Neuronal stem cell (in vitro differentiated cells): ENCODE measurements at regions not wholly inside any gene's neighbourhood (a gene's known extent, or its start where the extent isn't known, plus 50 kb on each side); places are given as distances from the start of the nearest gene placed in this dataset.
A peak's percentile ranks its signal among the peaks of the same experiment; 100 is the strongest.

Experiments used
- DNase-seq: peaks from one replicate; pipeline ENCODE4 v3.0.0-alpha.2; 2013; ENCODE audit warnings: low spot score
- H2AFZ ChIP-seq: one replicate; pipeline ENCODE4 v1.6.1; 2013; ENCODE audit warnings: mild to moderate bottlenecking, low read length, inconsistent platforms
- H2AK5ac ChIP-seq: 2 replicates; pipeline ENCODE4 v1.6.1; 2013; ENCODE audit warnings: low read depth, mild to moderate bottlenecking, inconsistent platforms, low read length, moderate library complexity, mixed read lengths
- H2BK120ac ChIP-seq: 2 replicates; pipeline ENCODE4 v1.6.1; 2013; ENCODE audit warnings: low read depth, mild to moderate bottlenecking, inconsistent platforms, low read length, moderate library complexity, mixed read lengths
- H2BK12ac ChIP-seq: one replicate; pipeline ENCODE4 v1.6.1; 2013; ENCODE audit warnings: low read length, inconsistent platforms
- H2BK15ac ChIP-seq: 2 replicates; pipeline ENCODE4 v1.6.1; 2013; ENCODE audit warnings: mild to moderate bottlenecking, low read length, inconsistent platforms, mixed read lengths
- H2BK5ac ChIP-seq: one replicate; pipeline ENCODE4 v1.6.1; 2013; ENCODE audit warnings: inconsistent platforms, mild to moderate bottlenecking, low read length, moderate library complexity
- H3K14ac ChIP-seq: one replicate; pipeline ENCODE4 v1.6.1; 2013; ENCODE audit warnings: low read length, inconsistent platforms
- H3K18ac ChIP-seq: 2 replicates; pipeline ENCODE4 v1.6.1; 2013; ENCODE audit warnings: low read length, inconsistent platforms
- H3K23ac ChIP-seq: 2 replicates; pipeline ENCODE4 v1.6.1; 2013; ENCODE audit warnings: low read depth, mild to moderate bottlenecking, mixed read lengths, low read length, inconsistent platforms; ENCODE audit not compliant: poor library complexity
- H3K27ac ChIP-seq: replicated peaks from 3 replicates; pipeline ENCODE4 v1.5.1; 2013; ENCODE audit warnings: low read length, inconsistent platforms
- H3K27me3 ChIP-seq, 3 experiments: 2 replicates each; pipeline ENCODE4 v1.6.1; 2013; ENCODE audit warnings: low read length in 3 of 3, mild to moderate bottlenecking in 2 of 3, inconsistent platforms in 1 of 3, low read depth in 1 of 3, mixed read lengths in 1 of 3, moderate library complexity in 1 of 3; ENCODE audit not compliant: control insufficient read depth in 3 of 3, insufficient read depth in 3 of 3
- H3K36me3 ChIP-seq, 2 donors: replicated peaks in 1 of 2; 2 replicates each; pipeline ENCODE4 v1.6.1; 2013; ENCODE audit warnings: low read length in 2 of 2; ENCODE audit not compliant: control insufficient read depth in 2 of 2, insufficient read depth in 2 of 2
- H3K4ac ChIP-seq: 2 replicates; pipeline ENCODE4 v1.6.1; 2013; ENCODE audit warnings: inconsistent platforms, mild to moderate bottlenecking, low read length, moderate library complexity
- H3K4me1 ChIP-seq, 2 donors: 1 replicate in 1 of 2; 2 replicates in 1 of 2; pipeline ENCODE4 v1.6.1; 2013; ENCODE audit warnings: low read length in 2 of 2, low read depth in 1 of 2; ENCODE audit not compliant: control insufficient read depth in 2 of 2, insufficient read depth in 1 of 2
- H3K4me2 ChIP-seq: one replicate; pipeline ENCODE4 v1.6.1; 2013; ENCODE audit warnings: mild to moderate bottlenecking, low read length, inconsistent platforms; ENCODE audit not compliant: insufficient read depth, poor library complexity, severe bottlenecking
- H3K4me3 ChIP-seq, 2 donors: 2 replicates each; pipeline ENCODE4 v1.5.1; 2013; ENCODE audit warnings: low read length in 2 of 2, mild to moderate bottlenecking in 2 of 2, inconsistent platforms in 1 of 2, moderate library complexity in 1 of 2
- H3K79me1 ChIP-seq: one replicate; pipeline ENCODE4 v1.6.1; 2013; ENCODE audit warnings: low read depth, mild to moderate bottlenecking, inconsistent platforms, low read length, moderate library complexity
- H3K9ac ChIP-seq: one replicate; pipeline ENCODE4 v1.6.1; 2013; ENCODE audit warnings: mild to moderate bottlenecking, low read depth, low read length, inconsistent platforms; ENCODE audit not compliant: poor library complexity
- H3K9me3 ChIP-seq, 2 donors: replicated peaks in 1 of 2; 2 replicates each; pipeline versions ENCODE3 to v1.6.1; 2013; ENCODE audit warnings: low read length in 2 of 2, mild to moderate bottlenecking in 2 of 2, inconsistent platforms in 1 of 2, low read depth in 1 of 2, mixed read lengths in 1 of 2, moderate library complexity in 1 of 2; ENCODE audit not compliant: control insufficient read depth in 2 of 2, insufficient read depth in 1 of 2
- H4K8ac ChIP-seq: one replicate; pipeline ENCODE4 v1.6.1; 2013; ENCODE audit warnings: low read depth, mild to moderate bottlenecking, inconsistent platforms, low read length, moderate library complexity
- H4K91ac ChIP-seq: one replicate; pipeline ENCODE4 v1.6.1; 2013; ENCODE audit warnings: low read length, low read depth, mild to moderate bottlenecking, inconsistent platforms; ENCODE audit not compliant: poor library complexity
- WGBS, 2 donors: extraction: QIAGEN DNeasy Blood & Tissue Kit; methylation state at CpG; one replicate each; pipeline ENCODE4 v1.1.7; 2013; ENCODE audit warnings: missing lambda C conversion rate in 2 of 2, mixed read lengths in 1 of 2; ENCODE audit not compliant: insufficient read length in 2 of 2, insufficient replicate concordance in 1 of 2; ENCODE audit errors: extremely low coverage in 2 of 2; 5-methylcytosine and 5-hydroxymethylcytosine counted together

GRCh38 chr13:31416066-31416465 is 216.3 kb downstream of the B3GLCT start:
- no peaks in the 10 kb centered on the region for H3K27me3 ChIP-seq
- H3K4ac ChIP-seq = no peak overlapping the region
- no peak overlapping the region for H4K91ac ChIP-seq
- no peak overlapping the region for H3K4me2 ChIP-seq
- no CpG with 5 or more reads among the region's 4 CpGs for WGBS, 2 donors
- peaks cover 7 to 8% of the 10 kb centered on the region in 2 donors for H3K4me1 ChIP-seq
- no peaks in the 10 kb centered on the region for H3K79me1 ChIP-seq
- no peak overlapping the region for H3K4me3 ChIP-seq
- no peak overlapping the region for H2AK5ac ChIP-seq
- H2BK120ac ChIP-seq = no peak overlapping the region
- peak; percentile 33 for DNase-seq
- peak overlapping the region; percentile 63 for H3K27ac ChIP-seq
- no peak overlapping the region for H2BK5ac ChIP-seq
- H4K8ac ChIP-seq = no peak overlapping the region
- peak overlapping the region; percentile 21 for H2AFZ ChIP-seq
- no peak overlapping the region for H3K14ac ChIP-seq
- H2BK12ac ChIP-seq = no peak overlapping the region
- H2BK15ac ChIP-seq = no peak overlapping the region
- no peaks in the 10 kb centered on the region for H3K36me3 ChIP-seq
- H3K9ac ChIP-seq = no peak overlapping the region
- no peak overlapping the region for H3K18ac ChIP-seq
- H3K9me3 ChIP-seq = no peaks in the 10 kb centered on the region
- no peak overlapping the region for H3K23ac ChIP-seq

DNA sequence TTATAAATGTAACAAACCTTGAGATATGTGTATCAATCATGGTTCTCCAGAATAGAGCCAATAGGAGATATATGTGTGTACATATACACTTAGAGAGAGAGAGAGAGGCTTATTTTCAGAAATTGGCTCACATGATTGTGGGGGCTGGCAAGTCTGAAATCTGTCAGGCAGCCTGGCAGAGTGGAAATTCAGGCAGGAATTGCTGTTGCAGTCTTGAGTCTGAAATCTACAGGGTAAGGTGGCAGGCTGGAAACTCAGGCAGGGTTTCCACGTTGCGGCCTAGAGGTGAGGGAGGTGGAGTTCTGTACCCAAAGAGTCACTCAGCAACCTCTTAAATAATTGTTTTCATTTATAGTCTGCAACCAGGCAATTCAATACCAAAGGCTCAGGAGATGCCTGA is 218.4 kb downstream of the B3GLCT start:
- Histone ChIP-seq H3K27ac (no peak overlapping the region), H3K36me3 (no peaks in the 10 kb centered on the region), H4K91ac (no peak overlapping the region)

GRCh38 chr13:31421756-31422155 is 222.0 kb downstream of the B3GLCT start:
- Histone ChIP-seq H3K9ac (no peak overlapping the region), H3K14ac (no peak overlapping the region), H3K4me2 (no peak overlapping the region), H2BK15ac (no peak overlapping the region), H2BK120ac (no peak overlapping the region), H3K4me3 (no peak overlapping the region), H3K23ac (no peak overlapping the region), H3K27ac (no peak overlapping the region), H3K27me3 (peaks cover 0 to 11% (median 0%) of the 10 kb centered on the region in 3 experiments), H2BK12ac (no peak overlapping the region), H3K79me1 (no peaks in the 10 kb centered on the region), H3K4ac (no peak overlapping the region), H3K36me3 (no peaks in the 10 kb centered on the region), H3K9me3 (no peaks in the 10 kb centered on the region), H3K18ac (no peak overlapping the region), H4K8ac (no peak overlapping the region), H4K91ac (no peak overlapping the region), H3K4me1 (no peaks in the 10 kb centered on the region), H2AFZ (no peak overlapping the region), H2AK5ac (no peak overlapping the region), H2BK5ac (no peak overlapping the region)
- DNase-seq = no peak
- no CpG with 5 or more reads among the region's 1 CpG for WGBS, 2 donors

More for the DNA sequence above, 218.4 kb downstream of the B3GLCT start:
- DNase-seq = no peak
- H3K4me2 ChIP-seq = no peak overlapping the region
- no peak overlapping the region for H2BK12ac ChIP-seq
- H3K4me3 ChIP-seq = no peak overlapping the region
- no peaks in the 10 kb centered on the region for H3K79me1 ChIP-seq
- no peak overlapping the region for H3K4ac ChIP-seq
- H3K27me3 ChIP-seq = no peaks in the 10 kb centered on the region
- no peak overlapping the region for H3K9ac ChIP-seq
- H4K8ac ChIP-seq = no peak overlapping the region
- no peak overlapping the region for H2BK5ac ChIP-seq
- H3K18ac ChIP-seq = no peak overlapping the region
- no peaks in the 10 kb centered on the region for H3K9me3 ChIP-seq
- WGBS, 2 donors = no CpG with 5 or more reads among the region's 2 CpGs
- no peak overlapping the region for H2AK5ac ChIP-seq
- peaks cover 3 to 5% of the 10 kb centered on the region in 2 donors for H3K4me1 ChIP-seq
- H2BK15ac ChIP-seq = no peak overlapping the region
- no peak overlapping the region for H2AFZ ChIP-seq
- H2BK120ac ChIP-seq = no peak overlapping the region
- no peak overlapping the region for H3K14ac ChIP-seq
- H3K23ac ChIP-seq = no peak overlapping the region

- H3K4ac ChIP-seq = no peak overlapping the region
- H2BK12ac ChIP-seq = no peak overlapping the region
- peak; percentile 68 for DNase-seq
- no peak overlapping the region for H2BK15ac ChIP-seq
- H3K4me2 ChIP-seq = no peak overlapping the region
- H3K27me3 ChIP-seq = peaks cover 0 to 11% (median 0%) of the 10 kb centered on the region in 3 experiments
- H3K4me1 ChIP-seq = no peaks in the 10 kb centered on the region
- H4K91ac ChIP-seq = no peak overlapping the region
- H3K27ac ChIP-seq = no peak overlapping the region
- H2BK120ac ChIP-seq = no peak overlapping the region
- H2AFZ ChIP-seq = no peak overlapping the region
- H3K36me3 ChIP-seq = no peaks in the 10 kb centered on the region
- H3K9me3 ChIP-seq = no peaks in the 10 kb centered on the region
- H3K23ac ChIP-seq = no peak overlapping the region
- H3K9ac ChIP-seq = no peak overlapping the region
- no CpG with 5 or more reads among the region's 6 CpGs for WGBS, 2 donors
- no peak overlapping the region for H3K18ac ChIP-seq
- H2BK5ac ChIP-seq = no peak overlapping the region
- H2AK5ac ChIP-seq = no peak overlapping the region
- no peak overlapping the region for H3K14ac ChIP-seq
- no peaks in the 10 kb centered on the region for H3K79me1 ChIP-seq
- no peak overlapping the region for H4K8ac ChIP-seq
- H3K4me3 ChIP-seq = no peak overlapping the region
These were observed 224.5 kb downstream of the B3GLCT start for GRCh38 chr13:31424130-31424729.
